HG03520 (cell line): ENCODE measurements at regions not wholly inside any gene's neighbourhood (a gene's known extent, or its start where the extent isn't known, plus 50 kb on each side); places are given as distances from the start of the nearest gene placed in this dataset.
"Not testable (repeated sequence)": the region's sequence is repeated elsewhere in the genome, so short reads cannot be mapped to it uniquely, and the experiment has no call there.

Experiments used
- ATAC-seq: cut with Tn5 transposase; IDR thresholded peaks from one replicate; pipeline ENCODE4 v1.9.1; 2021; ENCODE audit warnings: mild to moderate bottlenecking, moderate library complexity; ENCODE audit not compliant: unreplicated experiment

GRCh38 chr16:73418051-73418450 is 370.1 kb upstream of the ZFHX3 start:
- no peak for ATAC-seq

- no peak for ATAC-seq
These were observed 367.4 kb upstream of the ZFHX3 start for GRCh38 chr16:73415286-73415685.

GRCh38 chr16:73414638-73415037 is 366.7 kb upstream of the ZFHX3 start:
- no peak for ATAC-seq

GRCh38 chr16:73413830-73414190 is 365.9 kb upstream of the ZFHX3 start:
- ATAC-seq: no peak

GRCh38 chr16:73413091-73413829 is 365.3 kb upstream of the ZFHX3 start:
- no peak for ATAC-seq

- ATAC-seq: no peak
These were observed 364.5 kb upstream of the ZFHX3 start for GRCh38 chr16:73412416-73412815.

GRCh38 chr16:73408716-73409115 is 360.8 kb upstream of the ZFHX3 start:
- no peak for ATAC-seq

GRCh38 chr16:73408311-73408710 is 360.4 kb upstream of the ZFHX3 start:
- ATAC-seq: no peak

- ATAC-seq: no peak
These were observed 357.9 kb upstream of the ZFHX3 start for GRCh38 chr16:73405851-73406250.

GRCh38 chr16:73404001-73404400 is 356.1 kb upstream of the ZFHX3 start:
- ATAC-seq: no peak

GRCh38 chr16:73403291-73403690 is 355.4 kb upstream of the ZFHX3 start:
- ATAC-seq: no peak

- ATAC-seq: no peak
These were observed 353.0 kb upstream of the ZFHX3 start for GRCh38 chr16:73400951-73401350.

GRCh38 chr16:73399997-73400396 is 352.1 kb upstream of the ZFHX3 start:
- no peak for ATAC-seq

- no peak for ATAC-seq
These were observed 351.6 kb upstream of the ZFHX3 start for GRCh38 chr16:73399486-73399885.

- ATAC-seq: not testable (repeated sequence)
These were observed 350.7 kb upstream of the ZFHX3 start for GRCh38 chr16:73398604-73399003.

GRCh38 chr16:73396556-73396955 is 348.6 kb upstream of the ZFHX3 start:
- ATAC-seq: no peak

- no peak for ATAC-seq
These were observed 343.0 kb upstream of the ZFHX3 start for GRCh38 chr16:73390936-73391335.

- ATAC-seq: no peak
These were observed 342.6 kb upstream of the ZFHX3 start for GRCh38 chr16:73390491-73390890.

GRCh38 chr16:73389085-73389484 is 341.2 kb upstream of the ZFHX3 start:
- ATAC-seq: no peak

GRCh38 chr16:73387979-73388378 is 340.1 kb upstream of the ZFHX3 start:
- no peak for ATAC-seq

- ATAC-seq: no peak
These were observed 337.8 kb upstream of the ZFHX3 start for GRCh38 chr16:73385696-73386095.

GRCh38 chr16:73384506-73385089 is 336.7 kb upstream of the ZFHX3 start:
- ATAC-seq: no peak

- ATAC-seq: no peak
These were observed 336.0 kb upstream of the ZFHX3 start for GRCh38 chr16:73383988-73384365.
